ENCODE measurements at regions not wholly inside any gene's neighbourhood (a gene's known extent, or its start where the extent isn't known, plus 50 kb on each side); places are given as distances from the start of the nearest gene placed in this dataset.

DNA sequence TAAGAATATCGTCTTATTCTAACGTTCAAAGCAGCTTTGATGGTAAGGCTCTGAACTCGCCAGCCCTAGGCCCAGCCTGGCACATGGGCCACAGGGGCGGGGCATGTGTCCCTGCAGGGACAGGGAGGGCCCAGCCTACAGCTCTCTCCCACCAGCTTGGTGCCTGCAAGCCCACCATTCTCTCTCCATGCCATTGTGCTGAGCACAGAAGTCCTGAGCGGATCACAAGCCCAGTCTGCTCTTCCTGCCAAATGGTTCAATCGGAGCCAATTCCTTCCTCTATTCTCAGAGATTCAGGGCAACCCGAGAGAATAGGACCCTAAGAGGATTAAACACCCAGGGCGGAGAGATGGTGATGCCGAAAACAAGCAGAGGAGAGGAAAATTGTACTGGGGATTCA, 50.3 kb upstream of the APCDD1 start:
- TF ChIP-seq, protein P1, sequence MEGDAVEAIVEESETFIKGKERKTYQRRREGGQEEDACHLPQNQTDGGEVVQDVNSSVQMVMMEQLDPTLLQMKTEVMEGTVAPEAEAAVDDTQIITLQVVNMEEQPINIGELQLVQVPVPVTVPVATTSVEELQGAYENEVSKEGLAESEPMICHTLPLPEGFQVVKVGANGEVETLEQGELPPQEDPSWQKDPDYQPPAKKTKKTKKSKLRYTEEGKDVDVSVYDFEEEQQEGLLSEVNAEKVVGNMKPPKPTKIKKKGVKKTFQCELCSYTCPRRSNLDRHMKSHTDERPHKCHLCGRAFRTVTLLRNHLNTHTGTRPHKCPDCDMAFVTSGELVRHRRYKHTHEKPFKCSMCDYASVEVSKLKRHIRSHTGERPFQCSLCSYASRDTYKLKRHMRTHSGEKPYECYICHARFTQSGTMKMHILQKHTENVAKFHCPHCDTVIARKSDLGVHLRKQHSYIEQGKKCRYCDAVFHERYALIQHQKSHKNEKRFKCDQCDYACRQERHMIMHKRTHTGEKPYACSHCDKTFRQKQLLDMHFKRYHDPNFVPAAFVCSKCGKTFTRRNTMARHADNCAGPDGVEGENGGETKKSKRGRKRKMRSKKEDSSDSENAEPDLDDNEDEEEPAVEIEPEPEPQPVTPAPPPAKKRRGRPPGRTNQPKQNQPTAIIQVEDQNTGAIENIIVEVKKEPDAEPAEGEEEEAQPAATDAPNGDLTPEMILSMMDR (IDR thresholded peaks at IDR 0.05; ENCODE audit: poor library complexity, severe bottlenecking), result no peak
- no peak overlapping the region for H3K27ac ChIP-seq (ENCODE audit: poor library complexity, severe bottlenecking)
- no peak for ATAC-seq (ENCODE audit: low read depth)
- no peak overlapping the region for H3K4me3 ChIP-seq (ENCODE audit: severe bottlenecking)
- no peaks in the 10 kb centered on the region for H3K9me3 ChIP-seq (ENCODE audit: severe bottlenecking)
- H3K4me1 ChIP-seq (ENCODE audit: insufficient read depth, poor library complexity, severe bottlenecking), result no peaks in the 10 kb centered on the region
- no peaks in the 10 kb centered on the region for H3K36me3 ChIP-seq (ENCODE audit: low read depth)
- DNase-seq (ENCODE audit: low spot score), result no peak
- H3K27me3 ChIP-seq (ENCODE audit: insufficient read depth, poor library complexity, severe bottlenecking), result no peaks in the 10 kb centered on the region

All from RWPE2 (cell line).